ENCODE measurements at regions not wholly inside any gene's neighbourhood (a gene's known extent, or its start where the extent isn't known, plus 50 kb on each side); places are given as distances from the start of the nearest gene placed in this dataset.
A peak's percentile ranks its signal among the peaks of the same experiment; 100 is the strongest.

- no peak for DNase-seq
Measured at GRCh38 chr2:41828052-41828643, 219.7 kb upstream of the PKDCC start.

DNA sequence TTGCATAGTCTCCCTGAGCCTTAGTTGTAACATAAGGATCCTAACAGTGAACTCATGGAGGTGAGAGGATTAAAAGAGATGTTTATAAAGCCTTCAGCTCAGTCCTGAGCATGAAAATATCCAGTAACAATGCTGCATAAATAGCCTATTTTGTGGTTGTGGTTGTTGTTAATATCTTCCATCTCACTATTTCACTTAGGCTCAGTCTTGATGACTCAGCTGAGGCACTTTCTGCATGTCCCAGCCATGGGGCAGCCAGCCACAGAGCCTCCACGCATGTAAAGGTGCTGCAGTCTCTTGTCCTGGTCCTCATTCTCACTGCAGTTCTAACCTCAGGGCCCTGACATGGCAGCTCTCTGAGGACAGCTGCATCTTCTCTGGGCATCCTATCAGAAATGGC lies 218.8 kb upstream of the PKDCC start:
- no peak for DNase-seq

DNA sequence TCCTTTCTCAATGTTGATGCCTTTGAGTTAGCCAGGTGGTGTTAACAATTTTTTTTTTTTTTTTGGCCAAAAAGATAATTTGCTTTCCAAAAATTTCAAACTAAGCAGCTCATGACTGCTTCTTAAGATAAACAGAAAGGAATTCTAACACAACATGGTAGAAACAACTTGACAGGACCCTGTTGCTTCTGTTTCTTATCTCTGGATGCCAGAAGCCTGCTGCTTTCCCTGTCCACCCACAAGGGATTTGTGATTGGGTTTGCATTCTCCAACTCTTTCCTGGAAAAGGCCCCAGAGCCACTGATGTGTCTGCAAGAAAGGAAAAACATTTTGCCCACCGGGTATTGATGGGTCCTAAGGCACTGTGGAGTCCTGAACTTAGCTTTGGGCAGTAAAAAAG lies 217.2 kb upstream of the PKDCC start:
- no peak for DNase-seq

DNA sequence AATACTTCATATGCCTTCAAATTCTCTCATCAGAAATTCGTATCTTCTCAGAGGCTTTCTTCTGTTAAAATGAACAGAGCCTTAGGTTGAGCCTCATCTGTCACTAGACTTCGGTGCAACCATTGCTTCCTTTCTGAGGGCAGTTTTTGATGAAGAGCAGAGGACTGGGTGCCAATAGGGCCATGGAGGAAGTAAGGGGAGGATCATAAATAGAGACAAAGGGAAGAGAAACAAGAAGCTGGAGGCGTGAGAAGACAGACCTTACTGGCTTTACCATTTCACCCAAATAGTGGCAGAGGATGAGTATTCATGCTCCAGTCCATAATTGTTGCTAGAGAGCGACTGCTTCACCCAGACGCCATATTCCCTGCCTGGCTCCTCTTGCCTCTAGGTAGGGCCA lies 215.6 kb upstream of the PKDCC start:
- DNase-seq, result no peak

DNA sequence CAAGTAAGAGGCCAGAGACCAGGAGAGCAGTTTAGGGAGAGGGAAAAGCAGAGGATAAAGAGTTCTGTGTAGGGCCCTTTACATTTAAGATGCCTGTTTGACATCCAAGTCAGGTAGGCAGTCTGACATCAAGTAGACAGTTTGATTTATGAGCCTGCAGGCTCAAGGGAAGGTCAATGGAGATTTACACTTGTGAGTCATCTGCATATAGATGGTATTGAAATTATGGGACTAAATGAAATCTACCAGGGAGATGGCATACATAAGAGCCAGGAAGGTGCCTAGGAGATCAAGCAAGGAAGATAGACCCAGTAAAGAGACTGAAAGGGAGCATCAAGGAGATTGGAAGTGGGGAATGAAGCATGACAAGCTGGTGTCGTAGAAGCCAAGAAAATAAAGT lies 212.4 kb upstream of the PKDCC start:
- no peak for DNase-seq

DNA sequence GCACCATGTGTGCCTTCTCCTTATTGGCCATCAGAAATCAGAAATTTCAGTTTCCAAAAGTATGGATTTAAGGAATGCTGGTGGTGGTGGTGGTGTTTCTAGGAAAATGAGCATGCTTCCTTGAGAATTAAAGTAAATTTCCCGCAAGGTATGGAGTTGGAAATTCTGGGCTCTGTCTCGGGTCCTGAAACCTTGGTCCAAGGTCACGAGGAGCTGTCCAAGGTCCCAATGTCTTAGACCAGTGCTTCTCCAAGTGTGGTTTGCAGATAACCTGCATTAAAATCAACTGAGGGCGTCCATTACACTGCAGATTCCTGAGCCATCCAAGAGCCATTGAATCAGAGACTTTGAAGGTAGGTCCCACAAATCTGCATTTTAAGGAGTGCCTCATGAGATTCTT lies 210.9 kb upstream of the PKDCC start:
- DNase-seq, result no peak

DNA sequence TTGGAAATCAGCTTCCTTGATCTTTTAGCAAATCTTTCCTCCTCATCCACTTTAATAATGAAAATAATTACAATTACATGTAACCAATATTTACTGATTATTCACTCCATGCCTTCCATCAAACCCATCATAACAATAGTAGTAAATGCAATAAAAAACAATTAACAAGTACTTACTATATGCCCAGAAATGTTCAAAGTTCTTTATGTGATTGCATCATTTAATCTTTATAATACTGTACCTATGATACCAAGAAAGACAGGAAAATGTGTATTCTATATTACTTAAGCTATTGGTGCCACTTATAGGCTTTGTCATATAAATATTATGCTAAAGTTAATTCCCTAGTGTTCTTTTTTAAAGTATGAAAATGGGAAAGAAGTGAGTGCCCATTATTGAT lies 210.2 kb upstream of the PKDCC start:
- DNase-seq, result no peak

- DNase-seq, result peak; percentile 89
Measured at GRCh38 chr2:41840702-41841551, 206.9 kb upstream of the PKDCC start.

DNA sequence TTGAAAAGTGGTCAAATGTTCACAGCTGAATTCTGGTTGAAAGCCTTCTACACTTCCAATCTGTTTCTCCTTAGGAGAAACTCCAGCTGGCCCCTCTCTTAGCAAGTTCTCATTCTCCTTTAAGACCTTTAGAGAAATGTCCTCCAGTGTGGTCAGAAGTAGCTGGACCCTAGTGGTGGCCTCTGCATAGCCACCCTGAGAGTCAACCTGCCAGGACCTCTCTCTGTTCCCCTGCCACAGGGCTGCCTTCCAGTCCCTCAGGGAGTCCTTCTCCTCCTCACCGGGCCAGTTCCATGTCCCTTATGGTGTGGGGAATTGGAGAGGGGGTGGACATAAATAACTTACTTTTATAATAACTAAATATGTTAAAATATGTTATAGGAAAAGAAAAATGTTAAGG lies 200.9 kb upstream of the PKDCC start:
- DNase-seq, result no peak

DNA sequence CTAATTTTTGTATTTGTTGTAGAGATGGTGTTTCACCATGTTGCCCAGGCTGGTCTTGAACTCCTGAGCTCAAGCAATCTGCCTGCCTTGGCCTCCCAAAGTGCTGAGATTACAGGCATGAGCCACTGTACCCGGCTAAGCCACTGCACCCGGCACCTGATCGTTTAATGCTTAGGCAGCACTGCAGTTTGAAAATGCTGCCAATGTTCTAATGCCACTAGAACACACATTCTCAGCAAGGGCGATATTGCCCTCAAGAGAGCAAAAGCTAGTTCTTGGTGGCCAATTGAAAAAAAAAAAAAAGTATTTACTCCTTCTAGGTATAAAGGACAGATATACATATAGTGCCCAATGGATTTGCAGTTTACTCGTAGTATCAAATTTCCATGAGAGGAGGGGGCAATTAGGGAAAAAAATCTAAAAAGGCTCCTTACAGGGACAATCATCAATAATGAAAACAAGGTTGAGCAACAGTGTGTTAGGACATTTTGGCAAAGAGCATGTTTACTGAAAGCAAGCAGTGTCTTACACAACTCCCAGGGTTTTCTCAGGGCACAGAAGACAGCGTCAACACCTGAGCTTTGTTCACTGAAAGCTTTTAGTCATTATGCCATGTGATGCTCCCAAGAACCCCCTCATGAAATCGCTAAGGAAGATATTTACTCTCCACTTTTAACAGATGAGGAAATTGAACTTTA lies 199.9 kb upstream of the PKDCC start:
- DNase-seq, result no peak

DNA sequence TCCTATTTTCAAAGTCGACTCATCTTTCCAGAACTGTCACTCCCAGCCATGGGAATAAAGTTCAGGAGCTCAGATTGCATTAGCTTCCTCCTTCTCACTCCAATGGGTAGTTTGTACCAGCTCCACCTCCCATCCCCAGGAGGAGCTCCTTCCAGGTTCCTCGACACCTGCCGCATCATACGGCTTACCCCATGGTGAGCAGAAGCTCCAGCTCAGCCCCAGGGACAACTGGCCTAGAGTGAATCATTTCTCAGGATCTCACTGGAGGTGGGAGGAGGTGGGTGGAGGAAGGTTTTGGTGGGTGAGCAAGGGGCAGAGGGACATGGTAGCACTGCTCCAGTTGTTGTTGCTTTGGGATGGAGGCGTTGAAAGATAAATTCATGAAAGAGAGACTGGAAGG lies 196.3 kb upstream of the PKDCC start:
- no peak for DNase-seq

GRCh38 chr2:41853427-41854191 lies 194.2 kb upstream of the PKDCC start:
- peak; percentile 12 for DNase-seq

DNA sequence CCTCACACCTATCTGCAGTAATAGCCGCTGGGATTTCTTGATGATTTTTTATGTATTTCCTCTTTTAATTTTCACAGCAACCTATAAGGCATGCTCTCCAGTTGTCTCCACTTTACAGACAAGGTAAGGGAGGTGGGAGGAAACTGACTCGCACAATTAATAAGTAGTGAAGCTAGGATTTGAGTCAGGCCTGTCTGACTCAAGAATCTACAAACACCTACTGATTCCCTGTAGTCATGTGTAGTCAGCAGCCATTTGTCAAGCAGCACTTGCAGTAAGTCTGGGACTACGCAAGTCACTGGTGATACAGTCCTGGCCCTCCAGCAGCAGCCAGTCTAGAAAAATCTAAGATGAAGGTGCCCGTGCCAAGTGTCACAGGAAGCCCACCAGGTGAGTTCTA lies 193.6 kb upstream of the PKDCC start:
- DNase-seq, result no peak

GRCh38 chr2:41856946-41857345 lies 190.9 kb upstream of the PKDCC start:
- no peak for DNase-seq

- no peak for DNase-seq
Measured at GRCh38 chr2:41859615-41860514, 188.0 kb upstream of the PKDCC start.

DNA sequence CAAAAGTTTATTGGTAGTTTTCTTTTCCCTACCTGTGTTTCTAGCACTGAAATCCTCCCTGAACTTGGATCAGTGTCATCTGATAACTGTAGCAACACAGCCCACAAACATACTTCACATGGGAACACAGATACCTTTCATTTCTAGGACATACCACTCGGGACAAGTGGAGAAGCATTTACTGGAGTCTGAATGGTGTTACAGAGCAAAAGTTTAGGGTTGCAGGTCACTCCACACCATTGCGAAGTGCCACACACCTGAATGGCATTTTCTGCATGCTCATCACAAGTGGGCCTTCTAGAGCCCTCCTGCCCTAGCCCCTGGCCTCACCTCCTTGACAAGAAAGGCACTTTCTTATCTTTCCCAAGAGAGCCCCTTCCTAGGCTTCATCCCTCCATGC lies 184.8 kb upstream of the PKDCC start:
- no peak for DNase-seq

DNA sequence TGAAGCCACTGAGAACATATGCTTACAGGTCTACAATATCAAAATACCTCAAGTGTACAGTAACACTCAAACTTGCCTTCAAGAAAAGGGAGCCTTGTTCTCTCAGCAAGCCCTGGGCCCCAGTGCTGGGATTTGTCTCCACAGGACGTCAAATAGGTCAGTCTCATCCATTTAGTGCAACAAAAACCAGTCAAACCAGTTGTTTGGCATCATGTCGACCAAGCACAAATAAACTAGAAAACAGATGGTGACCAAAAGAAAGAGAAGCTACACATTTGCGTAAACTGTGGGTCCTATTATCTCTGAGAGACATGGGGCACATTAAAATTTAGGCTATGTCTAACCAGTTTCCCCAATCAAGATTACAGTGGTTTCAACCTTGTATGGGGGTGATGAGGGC lies 182.6 kb upstream of the PKDCC start:
- DNase-seq, result no peak

- DNase-seq, result no peak
Measured at GRCh38 chr2:41867553-41867952, 180.3 kb upstream of the PKDCC start.

DNA sequence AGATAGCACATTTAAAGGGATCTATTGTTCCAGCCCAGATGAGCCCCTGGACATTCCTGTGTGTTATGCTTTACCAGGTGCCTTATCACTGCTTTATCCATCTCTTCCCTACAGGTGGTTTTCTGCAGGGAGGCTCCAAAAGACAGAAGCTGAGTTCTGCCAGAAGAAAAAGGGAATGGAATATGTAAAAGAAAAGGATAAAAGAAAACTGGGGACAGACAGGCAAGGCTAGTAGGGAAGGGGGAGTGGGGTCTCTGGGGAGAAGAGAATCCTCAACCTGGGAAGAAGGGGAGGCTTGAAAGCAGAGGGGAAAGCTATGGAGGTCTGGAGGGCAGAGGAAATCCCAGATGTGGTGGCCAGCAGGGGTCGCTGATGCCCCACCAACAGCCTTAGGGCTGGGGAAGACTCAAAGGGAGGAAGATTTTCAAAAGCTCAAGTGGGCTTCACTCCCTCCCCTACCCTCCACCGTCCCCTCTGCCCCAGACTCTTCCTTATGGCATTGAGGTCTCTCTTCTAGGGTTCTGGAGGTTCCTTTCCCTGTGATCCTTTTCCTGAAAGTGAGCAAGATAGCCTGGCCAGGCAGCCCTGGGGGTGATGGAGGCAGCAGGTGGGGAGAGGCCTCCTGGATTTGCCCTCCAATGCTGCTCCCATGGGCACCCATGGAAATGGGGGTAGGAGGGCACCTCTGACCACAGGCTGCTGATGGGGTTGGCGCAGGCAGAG lies 178.1 kb upstream of the PKDCC start:
- DNase-seq, result peak; percentile 24

DNA sequence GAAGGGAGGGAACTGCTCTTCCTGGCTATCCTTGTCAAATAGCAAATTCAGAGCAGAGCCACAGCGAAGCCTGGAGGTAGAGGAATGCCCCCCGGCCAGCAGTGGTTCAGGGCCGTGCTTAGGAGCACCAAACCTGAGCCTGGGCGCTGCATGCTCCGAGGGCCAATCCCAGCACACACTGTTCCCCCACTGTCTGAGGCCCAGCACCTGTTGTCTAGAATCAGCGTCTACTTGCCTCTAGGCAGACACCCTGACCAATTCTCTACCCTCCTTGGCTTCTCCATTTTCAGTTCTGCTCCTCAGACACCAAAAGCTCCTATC lies 177.6 kb upstream of the PKDCC start:
- DNase-seq, result no peak

- DNase-seq, result no peak
Measured at GRCh38 chr2:41871080-41871479, 176.7 kb upstream of the PKDCC start.

GRCh38 chr2:41872646-41873045 lies 175.2 kb upstream of the PKDCC start:
- no peak for DNase-seq
